Thoracic aorta (tissue), 2 donors: ENCODE measurements at regions not wholly inside any gene's neighbourhood (a gene's known extent, or its start where the extent isn't known, plus 50 kb on each side); places are given as distances from the start of the nearest gene placed in this dataset.

Experiments used
- ATAC-seq: fragments of 150-250 bp; one replicate; pipeline ENCODE4 v1.8.0; 2017; ENCODE audit warnings: low read depth; ENCODE audit not compliant: insufficient number of reproducible peaks, low FRiP score
- DNase-seq: peaks from one replicate; pipeline ENCODE4 v3.0.0-alpha.2; 2020; ENCODE audit warnings: low spot score
- H3K27ac ChIP-seq, 2 donors: fragments of 200-600 bp; sonication (generic); 1 replicate in 1 of 2; 2 replicates in 1 of 2; pipeline ENCODE4 v1.5.1; 2016; ENCODE audit warnings: mild to moderate bottlenecking in 2 of 2, moderate library complexity in 2 of 2
- H3K27me3 ChIP-seq: fragments of 200-600 bp; sonication (generic); replicated peaks from 2 replicates; pipeline ENCODE4 v1.6.0; 2016; ENCODE audit warnings: mild to moderate bottlenecking; ENCODE audit not compliant: insufficient read depth
- H3K36me3 ChIP-seq: fragments of 200-600 bp; sonication (generic); one replicate; pipeline ENCODE4 v1.5.1; 2016
- H3K4me1 ChIP-seq, 2 donors: fragments of 200-600 bp; sonication (generic); 1 replicate in 1 of 2; 2 replicates in 1 of 2; pipeline versions ENCODE4 v1.5.1 to v1.6.0; 2016; ENCODE audit warnings: low read depth in 2 of 2, mild to moderate bottlenecking in 1 of 2; ENCODE audit not compliant: control insufficient read depth in 1 of 2
- H3K4me3 ChIP-seq: fragments of 200-600 bp; sonication (generic); 2 replicates; pipeline ENCODE4 v1.5.1; 2016; ENCODE audit warnings: mild to moderate bottlenecking
- H3K9me3 ChIP-seq: fragments of 200-600 bp; sonication (generic); 2 replicates; pipeline ENCODE4 v1.5.1; 2016
- TF ChIP-seq, protein P1 (sequence below): fragments of 200-600 bp; sonication (generic); IDR thresholded peaks from one replicate; pipeline ENCODE4 v1.5.1; 2019; ENCODE audit warnings: antibody characterized with exemption

DNA sequence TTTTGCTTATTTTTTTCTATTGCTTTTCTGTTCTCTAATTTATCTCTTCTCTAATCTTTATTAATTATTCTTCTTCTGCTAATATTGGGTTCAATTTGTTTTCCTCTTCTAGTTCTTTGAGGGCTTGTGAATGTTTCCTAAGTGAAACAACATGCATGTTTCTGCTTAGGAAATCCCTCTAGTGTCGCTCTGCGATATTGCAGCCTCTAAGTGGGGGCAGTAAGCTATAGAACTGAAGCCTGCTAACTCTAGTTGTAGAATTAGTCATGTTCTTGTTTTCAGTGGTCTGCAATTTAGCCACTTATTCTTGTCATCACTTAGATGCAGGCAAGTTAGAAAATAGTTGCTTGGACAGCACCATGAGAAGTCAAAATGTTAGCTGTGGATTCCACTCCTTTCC, 222.6 kb downstream of the SPIN4 start:
- DNase-seq (no peak), ATAC-seq (no peak)
- no peak overlapping the region for H3K4me3 ChIP-seq
- no peaks in the 10 kb centered on the region for H3K36me3 ChIP-seq
- no peaks in the 10 kb centered on the region for H3K4me1 ChIP-seq
- TF ChIP-seq, protein P1, sequence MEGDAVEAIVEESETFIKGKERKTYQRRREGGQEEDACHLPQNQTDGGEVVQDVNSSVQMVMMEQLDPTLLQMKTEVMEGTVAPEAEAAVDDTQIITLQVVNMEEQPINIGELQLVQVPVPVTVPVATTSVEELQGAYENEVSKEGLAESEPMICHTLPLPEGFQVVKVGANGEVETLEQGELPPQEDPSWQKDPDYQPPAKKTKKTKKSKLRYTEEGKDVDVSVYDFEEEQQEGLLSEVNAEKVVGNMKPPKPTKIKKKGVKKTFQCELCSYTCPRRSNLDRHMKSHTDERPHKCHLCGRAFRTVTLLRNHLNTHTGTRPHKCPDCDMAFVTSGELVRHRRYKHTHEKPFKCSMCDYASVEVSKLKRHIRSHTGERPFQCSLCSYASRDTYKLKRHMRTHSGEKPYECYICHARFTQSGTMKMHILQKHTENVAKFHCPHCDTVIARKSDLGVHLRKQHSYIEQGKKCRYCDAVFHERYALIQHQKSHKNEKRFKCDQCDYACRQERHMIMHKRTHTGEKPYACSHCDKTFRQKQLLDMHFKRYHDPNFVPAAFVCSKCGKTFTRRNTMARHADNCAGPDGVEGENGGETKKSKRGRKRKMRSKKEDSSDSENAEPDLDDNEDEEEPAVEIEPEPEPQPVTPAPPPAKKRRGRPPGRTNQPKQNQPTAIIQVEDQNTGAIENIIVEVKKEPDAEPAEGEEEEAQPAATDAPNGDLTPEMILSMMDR: peak; percentile 25
- no peaks in the 10 kb centered on the region for H3K27me3 ChIP-seq
- no peaks in the 10 kb centered on the region for H3K9me3 ChIP-seq
- no peak overlapping the region for H3K27ac ChIP-seq

DNA sequence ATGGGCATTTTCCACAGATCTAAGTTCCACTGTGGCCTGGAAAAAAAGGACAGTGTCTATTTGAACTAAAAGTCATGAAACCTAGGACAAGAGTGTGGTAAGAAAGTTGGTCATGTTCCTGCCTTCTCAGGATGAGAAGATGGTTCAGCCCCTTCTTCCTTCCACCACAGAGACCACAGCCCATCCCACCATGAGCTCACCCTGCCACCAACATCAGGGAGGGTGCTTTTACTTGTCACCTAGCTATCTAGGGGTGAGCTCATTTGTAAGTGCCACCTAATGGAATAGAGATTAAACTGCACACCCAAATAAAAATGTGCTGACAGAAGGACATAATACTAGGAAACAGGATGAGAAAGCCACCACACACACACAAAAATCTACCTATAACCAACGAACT, 235.9 kb downstream of the SPIN4 start:
- TF ChIP-seq, protein P1: no peak
- DNase-seq (no peak), ATAC-seq (no peak)
- no peak overlapping the region for H3K4me3 ChIP-seq
- no peaks in the 10 kb centered on the region for H3K36me3 ChIP-seq
- no peak overlapping the region for H3K27ac ChIP-seq
- no peaks in the 10 kb centered on the region for H3K9me3 ChIP-seq
- H3K4me1 ChIP-seq: no peaks in the 10 kb centered on the region
- no peaks in the 10 kb centered on the region for H3K27me3 ChIP-seq

DNA sequence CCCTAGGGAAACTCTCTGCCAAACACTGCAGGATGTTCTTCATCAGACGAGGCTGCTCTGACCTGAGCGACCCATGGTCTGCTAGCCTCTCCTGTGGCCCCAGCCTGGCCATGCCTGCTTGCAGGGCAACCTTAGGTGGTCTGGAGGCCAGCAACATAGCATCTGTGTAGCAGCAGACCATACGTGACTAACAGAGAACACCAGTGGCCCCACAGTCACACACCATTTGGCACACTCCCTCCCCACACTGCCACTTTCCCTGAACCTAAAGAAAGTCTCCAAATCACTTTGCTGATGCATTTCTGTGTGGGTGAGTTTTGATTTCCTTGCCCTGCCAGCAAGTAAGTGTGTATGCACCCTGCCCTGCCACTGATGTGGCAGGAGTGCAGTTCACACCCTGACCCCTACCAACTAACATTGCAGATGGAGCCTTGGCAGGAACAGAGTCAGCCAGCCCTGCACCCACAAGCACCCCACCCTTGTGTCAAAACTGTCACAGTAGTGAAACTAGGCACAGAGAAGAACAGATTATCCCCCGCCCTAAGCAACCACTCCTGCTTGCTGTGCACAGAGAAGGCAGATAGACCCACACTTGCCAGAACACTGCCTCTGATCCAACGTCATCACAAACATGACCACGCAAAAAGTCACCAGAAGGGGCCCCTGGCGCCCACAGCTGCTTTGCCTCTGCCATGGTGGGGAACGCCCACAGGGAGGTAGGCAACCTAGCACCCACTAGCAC, 249.1 kb downstream of the SPIN4 start:
- Histone ChIP-seq H3K4me3 (no peak overlapping the region), H3K9me3 (no peaks in the 10 kb centered on the region), H3K27me3 (no peaks in the 10 kb centered on the region), H3K27ac (no peak overlapping the region), H3K4me1 (no peaks in the 10 kb centered on the region), H3K36me3 (no peaks in the 10 kb centered on the region)
- DNase-seq (no peak), ATAC-seq (no peak)
- TF ChIP-seq, protein P1: no peak

DNA sequence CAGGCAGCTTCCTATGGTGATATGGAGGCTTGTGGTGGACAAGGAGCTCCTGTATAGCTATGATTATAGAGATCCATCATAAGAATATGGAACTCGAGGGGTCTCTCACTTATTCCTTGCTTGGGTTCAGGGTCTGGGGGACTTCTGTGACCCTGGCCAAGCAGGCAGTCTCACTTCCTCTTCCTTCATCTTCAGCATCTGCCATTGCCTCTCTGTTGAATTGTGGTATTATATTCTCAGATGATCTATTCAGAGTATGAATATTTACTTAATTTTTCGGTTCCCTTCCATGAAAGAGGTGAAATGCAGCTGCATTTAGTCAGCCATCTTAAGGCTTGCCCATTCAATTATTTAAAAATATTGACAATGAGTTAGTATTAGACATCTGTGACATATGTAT, 292.9 kb downstream of the SPIN4 start:
- H3K4me1 ChIP-seq: no peaks in the 10 kb centered on the region
- H3K9me3 ChIP-seq: no peaks in the 10 kb centered on the region
- no peak overlapping the region for H3K27ac ChIP-seq
- no peak for DNase-seq
- no peaks in the 10 kb centered on the region for H3K27me3 ChIP-seq
- TF ChIP-seq, protein P1: no peak
- H3K4me3 ChIP-seq: no peak overlapping the region
- no peaks in the 10 kb centered on the region for H3K36me3 ChIP-seq
- ATAC-seq: no peak

DNA sequence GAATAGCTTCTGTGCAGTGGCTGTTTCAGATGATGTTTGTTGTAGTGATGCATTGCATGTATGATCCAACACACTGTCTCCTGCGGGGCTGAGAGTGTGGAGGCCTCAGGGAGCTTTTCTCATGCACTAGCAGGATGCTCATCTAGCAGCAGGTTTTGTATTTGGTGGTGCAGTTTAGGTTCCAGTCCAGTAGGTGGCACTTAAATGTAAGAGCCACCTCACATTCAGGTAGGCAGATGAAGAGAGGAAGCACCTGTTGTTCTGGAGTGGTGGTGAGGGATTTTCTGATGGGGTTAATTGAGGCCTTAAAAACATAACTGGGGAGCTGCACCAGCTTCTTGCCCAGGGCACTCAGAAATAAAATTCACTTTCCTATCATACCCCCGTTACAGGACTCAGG, 300.9 kb downstream of the SPIN4 start:
- Histone ChIP-seq H3K4me1 (no peaks in the 10 kb centered on the region), H3K4me3 (no peak overlapping the region), H3K27me3 (no peaks in the 10 kb centered on the region), H3K36me3 (no peaks in the 10 kb centered on the region), H3K27ac (no peak overlapping the region), H3K9me3 (no peaks in the 10 kb centered on the region)
- DNase-seq: no peak
- TF ChIP-seq, protein P1: no peak
- ATAC-seq: no peak
